ENCODE measurements at regions not wholly inside any gene's neighbourhood (a gene's known extent, or its start where the extent isn't known, plus 50 kb on each side); places are given as distances from the start of the nearest gene placed in this dataset.

GRCh38 chr15:69780981-69781380, 316.7 kb downstream of the TLE3 start:
- TF ChIP-seq, protein P1, sequence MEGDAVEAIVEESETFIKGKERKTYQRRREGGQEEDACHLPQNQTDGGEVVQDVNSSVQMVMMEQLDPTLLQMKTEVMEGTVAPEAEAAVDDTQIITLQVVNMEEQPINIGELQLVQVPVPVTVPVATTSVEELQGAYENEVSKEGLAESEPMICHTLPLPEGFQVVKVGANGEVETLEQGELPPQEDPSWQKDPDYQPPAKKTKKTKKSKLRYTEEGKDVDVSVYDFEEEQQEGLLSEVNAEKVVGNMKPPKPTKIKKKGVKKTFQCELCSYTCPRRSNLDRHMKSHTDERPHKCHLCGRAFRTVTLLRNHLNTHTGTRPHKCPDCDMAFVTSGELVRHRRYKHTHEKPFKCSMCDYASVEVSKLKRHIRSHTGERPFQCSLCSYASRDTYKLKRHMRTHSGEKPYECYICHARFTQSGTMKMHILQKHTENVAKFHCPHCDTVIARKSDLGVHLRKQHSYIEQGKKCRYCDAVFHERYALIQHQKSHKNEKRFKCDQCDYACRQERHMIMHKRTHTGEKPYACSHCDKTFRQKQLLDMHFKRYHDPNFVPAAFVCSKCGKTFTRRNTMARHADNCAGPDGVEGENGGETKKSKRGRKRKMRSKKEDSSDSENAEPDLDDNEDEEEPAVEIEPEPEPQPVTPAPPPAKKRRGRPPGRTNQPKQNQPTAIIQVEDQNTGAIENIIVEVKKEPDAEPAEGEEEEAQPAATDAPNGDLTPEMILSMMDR (optimal IDR thresholded peaks at IDR 0.05 in 1 of 3, IDR thresholded peaks at IDR 0.05 in 1 of 3, conservative IDR thresholded peaks at IDR 0.05 in 1 of 3; ENCODE audit: extremely low read depth in 1 of 3, insufficient read depth in 2 of 3, low read length in 3 of 3) = no peak
- no peak for TF ChIP-seq EZH2 (IDR thresholded peaks at IDR 0.05; ENCODE audit: low read length)

Data from keratinocyte (primary cell).